SK-N-MC (cell line): ENCODE measurements at regions not wholly inside any gene's neighbourhood (a gene's known extent, or its start where the extent isn't known, plus 50 kb on each side); places are given as distances from the start of the nearest gene placed in this dataset.

Experiments
- DNase-seq: peaks from one replicate; pipeline ENCODE4 v3.0.0-alpha.2; 2011; ENCODE audit warnings: low read depth, low spot score
- H3K27ac ChIP-seq: fragments of 200-600 bp; sonication (generic); 2 replicates; pipeline ENCODE4 v1.5.1; 2016; ENCODE audit warnings: mixed run types
- H3K36me3 ChIP-seq: fragments of 200-600 bp; sonication (generic); 2 replicates; pipeline ENCODE4 v1.6.1; 2017; ENCODE audit warnings: antibody characterized with exemption, low read length, mixed read lengths; ENCODE audit not compliant: insufficient read depth
- H3K4me3 ChIP-seq: fragments of 200-600 bp; sonication (generic); 2 replicates; pipeline ENCODE4 v1.5.1; 2016
- H3K9ac ChIP-seq: fragments of 200-600 bp; sonication (generic); 2 replicates; pipeline ENCODE4 v1.8.0; 2017; ENCODE audit warnings: mixed run types, mixed read lengths; ENCODE audit not compliant: insufficient read length
- H3K9me3 ChIP-seq: fragments of 200-600 bp; sonication (generic); 2 replicates; pipeline ENCODE4 v1.6.1; 2017; ENCODE audit warnings: low read depth, mild to moderate bottlenecking, antibody characterized with exemption, low read length, moderate library complexity, mixed read lengths
- EZH2 ChIP-seq: fragments of 200-600 bp; sonication (generic); IDR thresholded peaks from one replicate; pipeline ENCODE4 v1.6.1; 2017; ENCODE audit warnings: antibody characterized with exemption
- FOXP2 ChIP-seq: optimal IDR thresholded peaks from 2 replicates; pipeline ENCODE3; 2011; ENCODE audit warnings: mild to moderate bottlenecking, moderate library complexity; ENCODE audit not compliant: insufficient read depth; ENCODE audit errors: extremely low read length, control extremely low read depth
- POLR2AphosphoS5 ChIP-seq: IDR thresholded peaks from 2 replicates; pipeline ENCODE4 v1.6.1; 2012; ENCODE audit warnings: mild to moderate bottlenecking, low read depth, low read length, borderline replicate concordance

DNA sequence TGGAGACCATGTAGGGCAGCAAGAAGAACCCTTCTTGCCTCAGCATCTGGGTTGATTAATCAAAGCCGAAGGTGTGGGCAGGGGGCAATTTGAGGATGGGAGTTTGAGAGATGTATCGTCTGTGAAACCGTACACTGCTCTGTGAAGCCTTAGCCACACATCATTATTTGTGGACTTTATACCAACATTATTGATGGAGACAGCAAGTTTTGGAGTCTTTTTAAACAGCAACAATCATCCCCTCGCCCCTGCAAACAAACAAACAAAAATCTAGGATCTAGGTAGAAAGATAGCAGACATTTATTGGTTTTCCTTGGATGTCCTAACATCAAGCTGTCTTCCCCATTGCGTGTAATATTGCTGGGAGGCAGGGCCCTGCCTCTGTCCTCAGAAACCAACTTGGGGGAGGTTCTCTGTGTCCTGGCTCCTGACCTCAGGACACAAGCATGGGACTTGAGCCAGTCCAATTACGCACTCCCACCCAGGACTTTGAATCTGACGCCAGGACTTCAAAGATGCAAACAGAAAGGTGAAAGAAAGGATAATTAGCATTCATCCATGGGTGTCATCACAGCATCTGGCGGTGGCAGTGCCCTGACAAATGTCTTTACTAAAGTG lies 61.6 kb upstream of the PLET1 start:
- H3K9me3 ChIP-seq: no peaks in the 10 kb centered on the region
- no peak overlapping the region for H3K4me3 ChIP-seq
- DNase-seq: no peak
- TF ChIP-seq FOXP2: no peak
- TF ChIP-seq POLR2AphosphoS5: no peak
- no peak for TF ChIP-seq EZH2
- no peak overlapping the region for H3K27ac ChIP-seq
- no peak overlapping the region for H3K9ac ChIP-seq
- no peaks in the 10 kb centered on the region for H3K36me3 ChIP-seq

DNA sequence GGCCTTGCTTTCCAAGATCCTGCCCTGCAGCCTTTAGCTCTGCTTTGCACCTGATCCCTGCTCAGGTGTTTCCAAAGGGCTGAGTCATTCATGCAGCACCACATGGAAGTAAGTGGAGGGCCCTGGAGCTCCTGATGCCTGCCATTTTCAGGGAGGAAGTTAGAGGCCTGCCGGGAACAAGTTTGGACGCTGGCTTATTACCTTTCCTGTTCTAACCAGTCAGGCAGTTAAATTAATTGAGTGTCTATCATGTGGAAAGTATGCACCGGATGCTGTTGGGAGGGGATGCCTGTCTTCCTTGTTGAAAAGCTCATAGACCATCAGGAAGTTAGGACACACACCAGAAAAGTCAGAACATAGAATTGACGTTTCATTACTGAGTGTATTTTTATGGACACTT lies 73.7 kb upstream of the PLET1 start:
- Histone ChIP-seq H3K27ac (no peak overlapping the region), H3K9me3 (no peaks in the 10 kb centered on the region), H3K9ac (no peak overlapping the region), H3K36me3 (no peaks in the 10 kb centered on the region), H3K4me3 (no peak overlapping the region)
- TF ChIP-seq EZH2 (no peak), FOXP2 (no peak)
- DNase-seq: no peak

DNA sequence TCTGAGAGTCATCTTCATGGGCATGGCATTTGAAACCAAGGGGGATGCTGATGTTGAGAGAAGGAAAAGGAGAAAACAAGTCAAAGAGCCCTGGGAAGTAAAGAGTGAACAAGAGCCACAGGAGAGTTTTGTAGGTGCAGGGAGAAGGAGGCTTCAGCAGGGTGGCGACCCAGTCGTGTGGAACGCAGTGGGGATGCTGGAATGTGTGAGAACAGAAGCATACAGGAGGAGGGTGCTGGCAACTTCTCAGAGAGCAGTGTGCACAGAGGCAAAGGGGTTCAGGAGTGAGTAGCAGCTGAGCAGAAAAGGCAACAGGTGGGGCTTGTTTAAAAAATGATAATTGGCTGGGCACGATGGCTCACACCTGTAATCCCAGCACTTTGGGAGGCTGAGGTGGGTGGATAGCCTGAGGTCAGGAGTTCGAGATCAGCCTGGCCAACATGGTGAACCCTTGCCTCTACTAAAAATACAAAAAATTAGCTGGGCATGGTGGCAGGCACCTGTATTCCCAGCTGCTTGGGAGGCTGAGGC lies 75.8 kb upstream of the PLET1 start:
- Histone ChIP-seq H3K36me3 (no peaks in the 10 kb centered on the region), H3K4me3 (no peak overlapping the region), H3K9ac (no peak overlapping the region), H3K9me3 (no peaks in the 10 kb centered on the region), H3K27ac (no peak overlapping the region)
- no peak for DNase-seq
- TF ChIP-seq POLR2AphosphoS5: no peak
- no peak for TF ChIP-seq FOXP2
- no peak for TF ChIP-seq EZH2

DNA sequence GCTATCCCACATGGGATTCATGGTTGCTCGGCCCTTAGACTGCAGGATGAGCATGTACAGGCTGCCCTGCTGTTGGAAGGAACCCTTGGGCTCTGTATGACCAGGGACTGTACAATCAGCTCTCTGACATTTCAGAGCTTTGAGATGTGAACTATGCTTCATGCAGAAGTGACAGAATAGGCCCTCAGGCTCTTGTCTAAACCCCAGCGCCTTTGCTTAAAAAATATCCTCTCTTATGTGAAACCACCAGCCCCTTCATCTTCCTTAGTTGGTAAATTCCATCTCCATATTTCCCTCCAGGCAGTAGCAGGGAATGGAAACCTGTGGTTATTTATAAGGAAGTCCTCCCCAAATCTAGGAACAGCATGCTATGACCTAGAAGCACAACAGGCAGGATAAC lies 78.9 kb upstream of the PLET1 start:
- no peak overlapping the region for H3K27ac ChIP-seq
- TF ChIP-seq EZH2: no peak
- TF ChIP-seq FOXP2: no peak
- no peak for TF ChIP-seq POLR2AphosphoS5
- no peaks in the 10 kb centered on the region for H3K9me3 ChIP-seq
- H3K4me3 ChIP-seq: no peak overlapping the region
- H3K36me3 ChIP-seq: no peaks in the 10 kb centered on the region
- H3K9ac ChIP-seq: no peak overlapping the region
- DNase-seq: no peak

DNA sequence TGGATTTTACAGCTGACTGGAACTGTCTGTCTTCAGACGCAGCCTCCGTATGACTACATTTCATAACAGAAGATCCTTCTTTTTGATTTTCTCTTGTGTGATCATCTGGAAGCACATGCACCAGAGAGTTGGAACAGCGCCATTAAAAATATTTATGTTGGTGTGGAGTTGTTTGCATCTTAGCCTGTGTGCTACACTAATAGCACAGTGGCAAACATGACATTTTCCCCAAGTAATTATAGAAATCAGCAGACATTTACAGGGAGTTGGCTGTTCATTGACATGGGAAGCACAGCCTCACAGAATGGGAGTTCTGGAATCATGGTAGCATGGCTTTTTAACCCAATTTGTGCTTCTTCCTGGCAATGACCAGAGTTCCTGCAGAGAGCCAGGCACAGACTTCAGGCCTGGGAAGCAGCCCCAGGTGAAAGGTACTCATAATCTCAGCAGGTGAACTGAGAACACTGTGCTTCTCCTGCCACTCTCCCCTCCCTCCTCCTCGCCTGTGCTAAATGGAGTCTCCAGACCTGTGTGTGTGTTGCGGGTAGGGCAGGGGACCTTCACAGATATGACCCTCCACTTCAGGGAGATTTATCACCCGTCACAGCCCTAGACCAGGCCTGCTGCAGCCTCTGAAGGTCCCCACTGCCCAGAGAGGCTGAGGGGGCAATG lies 82.8 kb upstream of the PLET1 start:
- no peak overlapping the region for H3K27ac ChIP-seq
- TF ChIP-seq FOXP2 (no peak), EZH2 (no peak), POLR2AphosphoS5 (no peak)
- DNase-seq: no peak

DNA sequence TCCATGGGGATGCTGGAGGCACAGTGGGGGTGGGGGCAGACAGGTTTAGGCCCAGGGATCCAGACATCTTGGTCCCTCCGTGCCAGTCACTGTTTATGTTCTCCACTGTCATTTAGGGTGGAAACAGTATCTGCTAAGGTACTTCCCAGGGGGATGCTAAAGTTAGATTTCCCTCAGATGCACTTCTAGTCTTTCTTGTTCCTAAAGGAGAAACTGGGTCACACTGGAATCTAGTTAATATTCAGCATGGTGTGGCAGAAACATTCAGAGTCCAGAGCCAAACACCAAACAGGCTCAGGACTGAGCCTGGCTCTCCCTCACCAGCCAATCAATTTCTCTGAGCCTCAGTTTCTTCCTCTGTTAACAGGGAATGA lies 83.4 kb upstream of the PLET1 start:
- no peak for DNase-seq
- Histone ChIP-seq H3K36me3 (no peaks in the 10 kb centered on the region), H3K27ac (no peak overlapping the region), H3K4me3 (no peak overlapping the region), H3K9ac (no peak overlapping the region), H3K9me3 (no peaks in the 10 kb centered on the region)
- TF ChIP-seq POLR2AphosphoS5 (no peak), FOXP2 (no peak), EZH2 (no peak)

More for the DNA sequence above, 82.8 kb upstream of the PLET1 start:
- H3K4me3 ChIP-seq: no peak overlapping the region
- no peaks in the 10 kb centered on the region for H3K9me3 ChIP-seq
- H3K36me3 ChIP-seq: no peaks in the 10 kb centered on the region
- no peak overlapping the region for H3K9ac ChIP-seq

DNA sequence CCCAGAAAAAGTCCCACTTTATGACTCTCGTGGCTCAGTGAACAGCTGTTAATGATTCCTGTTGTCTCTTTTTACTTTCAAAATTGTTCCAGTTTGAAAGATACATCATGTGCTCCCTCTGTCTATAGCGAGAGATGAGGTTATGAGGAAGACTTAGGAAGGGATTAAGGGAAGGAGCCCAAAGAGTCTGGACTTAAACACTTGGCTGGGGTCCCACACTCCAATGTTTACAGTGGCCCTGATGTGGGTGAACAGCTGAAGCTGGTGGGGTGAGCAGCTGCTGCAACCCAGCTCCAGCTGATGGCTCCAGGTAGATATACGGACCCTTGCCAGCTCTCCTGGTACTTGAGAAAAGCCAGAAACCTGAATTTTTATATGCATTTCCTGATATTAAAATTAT lies 84.5 kb upstream of the PLET1 start:
- Histone ChIP-seq H3K9me3 (no peaks in the 10 kb centered on the region), H3K9ac (no peak overlapping the region), H3K27ac (no peak overlapping the region), H3K36me3 (no peaks in the 10 kb centered on the region), H3K4me3 (no peak overlapping the region)
- TF ChIP-seq FOXP2: no peak
- no peak for TF ChIP-seq EZH2
- no peak for TF ChIP-seq POLR2AphosphoS5
- DNase-seq: no peak

DNA sequence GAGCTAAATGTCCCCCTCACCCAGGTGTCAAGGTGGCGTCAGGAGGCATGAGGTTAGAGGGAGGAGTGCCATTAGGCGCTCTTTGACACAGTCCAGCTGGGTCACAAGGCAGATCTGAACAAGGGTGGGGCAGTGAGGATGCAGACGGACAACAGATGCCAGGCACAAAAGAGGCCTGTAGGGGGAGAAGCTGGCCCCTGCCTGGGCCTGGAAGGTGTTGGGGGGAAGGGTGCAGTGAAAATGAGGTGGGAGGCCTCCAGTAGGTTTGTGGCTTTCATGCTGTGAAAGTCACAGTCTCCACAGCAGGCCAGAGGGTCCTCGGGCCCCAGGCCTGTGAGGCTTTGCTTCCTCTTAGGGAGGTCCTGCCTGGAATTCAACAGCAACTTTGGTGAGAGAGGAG lies 85.0 kb upstream of the PLET1 start:
- H3K9me3 ChIP-seq: no peaks in the 10 kb centered on the region
- DNase-seq: no peak
- TF ChIP-seq POLR2AphosphoS5 (no peak), FOXP2 (no peak), EZH2 (no peak)
- no peak overlapping the region for H3K4me3 ChIP-seq
- H3K36me3 ChIP-seq: no peaks in the 10 kb centered on the region
- H3K27ac ChIP-seq: no peak overlapping the region
- no peak overlapping the region for H3K9ac ChIP-seq
